Suprapubic skin (tissue), 4 donors: ENCODE measurements at regions not wholly inside any gene's neighbourhood (a gene's known extent, or its start where the extent isn't known, plus 50 kb on each side); places are given as distances from the start of the nearest gene placed in this dataset.

Experiments
- DNase-seq, 2 donors: peaks; one replicate each; pipeline ENCODE4 v3.0.0-alpha.2; 2019; ENCODE audit warnings: low spot score in 2 of 2
- H3K27ac ChIP-seq: fragments of 200-600 bp; sonication (generic); one replicate; pipeline ENCODE4 v1.5.1; 2019
- H3K27me3 ChIP-seq: fragments of 200-600 bp; sonication (generic); one replicate; pipeline ENCODE4 v1.5.1; 2019
- H3K36me3 ChIP-seq: fragments of 200-600 bp; sonication (generic); one replicate; pipeline ENCODE4 v1.5.1; 2019
- H3K4me1 ChIP-seq: fragments of 200-600 bp; sonication (generic); one replicate; pipeline ENCODE4 v1.5.1; 2019
- H3K4me3 ChIP-seq: fragments of 200-600 bp; sonication (generic); one replicate; pipeline ENCODE4 v1.5.1; 2019; ENCODE audit warnings: mild to moderate bottlenecking
- H3K9me3 ChIP-seq: fragments of 200-600 bp; sonication (generic); one replicate; pipeline ENCODE4 v1.5.1; 2019
- EP300 ChIP-seq: sonication (generic); formaldehyde crosslinking; IDR thresholded peaks from one replicate; pipeline ENCODE4 v1.6.1; 2017; ENCODE audit warnings: antibody characterized with exemption
- POLR2A ChIP-seq, 2 donors: fragments of 450-650 bp; IDR thresholded peaks; one replicate each; pipeline ENCODE4 v1.6.1; 2017; ENCODE audit warnings: antibody characterized with exemption in 2 of 2, mild to moderate bottlenecking in 2 of 2, moderate library complexity in 2 of 2
- POLR2AphosphoS5 ChIP-seq, 3 donors: sonication (generic); formaldehyde crosslinking; IDR thresholded peaks; one replicate each; pipeline ENCODE4 v1.6.1; 2017; ENCODE audit warnings: antibody characterized with exemption in 3 of 3
- WGBS: methylation state at CpG from one replicate; pipeline ENCODE4 v1.1.5; 2018; 5-methylcytosine and 5-hydroxymethylcytosine counted together
- TF ChIP-seq, protein P1 (sequence below), 2 donors: fragments of 200-600 bp in 1 of 2; fragments of 450-650 bp in 1 of 2; sonication (generic) in 1 of 2; IDR thresholded peaks; one replicate each; pipeline ENCODE4 v1.5.1; 2016 to 2019; ENCODE audit warnings: antibody characterized with exemption in 2 of 2, mild to moderate bottlenecking in 1 of 2, moderate library complexity in 1 of 2

DNA sequence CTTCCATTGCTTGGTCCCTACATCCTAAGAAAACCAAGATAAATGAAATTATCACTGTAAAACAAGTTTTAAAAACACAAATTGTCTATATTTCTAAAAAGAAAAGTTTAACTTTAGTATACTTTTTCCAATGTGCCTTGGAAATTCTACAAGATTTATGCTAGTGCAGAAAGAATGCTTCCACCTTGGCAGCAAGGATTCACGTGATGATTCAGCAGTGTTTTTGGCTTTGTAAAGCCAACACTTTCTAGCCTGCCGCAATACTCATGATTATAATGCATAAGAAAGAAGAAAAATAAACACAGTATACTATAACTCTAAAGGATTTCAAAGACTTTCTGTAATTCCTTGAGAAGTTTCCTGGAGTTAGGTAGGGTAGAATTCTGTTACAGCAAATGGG lies 442.7 kb downstream of the TENT5A start:
- no peak overlapping the region for H3K4me3 ChIP-seq
- H3K4me1 ChIP-seq, result peaks cover 14% of the 10 kb centered on the region
- no peak overlapping the region for H3K27ac ChIP-seq
- H3K27me3 ChIP-seq, result no peaks in the 10 kb centered on the region
- DNase-seq, result no peak
- 59% methylated on average over 2 of the region's 2 CpGs for WGBS
- TF ChIP-seq, protein P1, sequence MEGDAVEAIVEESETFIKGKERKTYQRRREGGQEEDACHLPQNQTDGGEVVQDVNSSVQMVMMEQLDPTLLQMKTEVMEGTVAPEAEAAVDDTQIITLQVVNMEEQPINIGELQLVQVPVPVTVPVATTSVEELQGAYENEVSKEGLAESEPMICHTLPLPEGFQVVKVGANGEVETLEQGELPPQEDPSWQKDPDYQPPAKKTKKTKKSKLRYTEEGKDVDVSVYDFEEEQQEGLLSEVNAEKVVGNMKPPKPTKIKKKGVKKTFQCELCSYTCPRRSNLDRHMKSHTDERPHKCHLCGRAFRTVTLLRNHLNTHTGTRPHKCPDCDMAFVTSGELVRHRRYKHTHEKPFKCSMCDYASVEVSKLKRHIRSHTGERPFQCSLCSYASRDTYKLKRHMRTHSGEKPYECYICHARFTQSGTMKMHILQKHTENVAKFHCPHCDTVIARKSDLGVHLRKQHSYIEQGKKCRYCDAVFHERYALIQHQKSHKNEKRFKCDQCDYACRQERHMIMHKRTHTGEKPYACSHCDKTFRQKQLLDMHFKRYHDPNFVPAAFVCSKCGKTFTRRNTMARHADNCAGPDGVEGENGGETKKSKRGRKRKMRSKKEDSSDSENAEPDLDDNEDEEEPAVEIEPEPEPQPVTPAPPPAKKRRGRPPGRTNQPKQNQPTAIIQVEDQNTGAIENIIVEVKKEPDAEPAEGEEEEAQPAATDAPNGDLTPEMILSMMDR (IDR thresholded peaks at IDR 0.05), result no peak
- no peaks in the 10 kb centered on the region for H3K36me3 ChIP-seq
- H3K9me3 ChIP-seq, result peaks cover 7% of the 10 kb centered on the region

DNA sequence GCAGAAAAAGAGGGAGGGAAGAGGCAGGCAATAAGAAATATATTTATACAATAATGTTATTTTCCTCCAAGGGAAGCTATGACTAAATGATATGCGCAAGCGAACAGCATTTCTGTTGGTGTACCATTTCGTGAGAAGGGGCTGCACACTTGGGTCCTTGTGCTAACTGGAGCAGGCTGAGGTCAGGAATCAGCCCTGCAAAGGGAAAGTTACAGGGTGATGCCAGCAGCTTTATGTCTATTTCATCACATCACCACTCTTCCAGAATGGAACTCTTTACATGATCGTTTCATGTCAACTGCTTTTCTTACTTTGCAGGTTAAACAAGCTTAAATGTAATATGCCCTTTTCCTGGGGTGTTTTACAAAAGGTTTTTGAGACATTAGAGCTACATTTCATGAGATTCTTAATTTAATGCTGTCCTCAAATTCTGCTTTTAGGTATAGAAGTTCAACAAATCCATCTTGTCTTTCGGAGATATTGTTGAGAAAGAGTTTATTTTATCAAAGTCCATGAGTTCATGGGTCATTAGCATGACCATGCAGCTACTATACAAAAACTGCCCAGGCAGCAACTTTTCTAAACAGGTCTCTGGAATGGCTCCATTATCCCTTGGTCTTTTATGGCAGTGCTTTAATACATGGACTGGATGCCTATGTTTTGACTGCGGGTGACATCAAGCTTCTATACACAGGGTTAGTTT lies 443.8 kb downstream of the TENT5A start:
- H3K27me3 ChIP-seq, result no peaks in the 10 kb centered on the region
- no peak overlapping the region for H3K4me3 ChIP-seq
- no peak overlapping the region for H3K27ac ChIP-seq
- no peaks in the 10 kb centered on the region for H3K36me3 ChIP-seq
- WGBS, result 91% methylated on average over 6 of the region's 6 CpGs
- TF ChIP-seq POLR2A (IDR thresholded peaks at IDR 0.05), result no peak
- TF ChIP-seq, protein P1 (IDR thresholded peaks at IDR 0.05), result no peak
- TF ChIP-seq EP300, result no peak
- TF ChIP-seq POLR2AphosphoS5 (IDR thresholded peaks at IDR 0.05), result no peak
- H3K4me1 ChIP-seq, result peaks cover 14% of the 10 kb centered on the region
- no peak for DNase-seq
- no peaks in the 10 kb centered on the region for H3K9me3 ChIP-seq

DNA sequence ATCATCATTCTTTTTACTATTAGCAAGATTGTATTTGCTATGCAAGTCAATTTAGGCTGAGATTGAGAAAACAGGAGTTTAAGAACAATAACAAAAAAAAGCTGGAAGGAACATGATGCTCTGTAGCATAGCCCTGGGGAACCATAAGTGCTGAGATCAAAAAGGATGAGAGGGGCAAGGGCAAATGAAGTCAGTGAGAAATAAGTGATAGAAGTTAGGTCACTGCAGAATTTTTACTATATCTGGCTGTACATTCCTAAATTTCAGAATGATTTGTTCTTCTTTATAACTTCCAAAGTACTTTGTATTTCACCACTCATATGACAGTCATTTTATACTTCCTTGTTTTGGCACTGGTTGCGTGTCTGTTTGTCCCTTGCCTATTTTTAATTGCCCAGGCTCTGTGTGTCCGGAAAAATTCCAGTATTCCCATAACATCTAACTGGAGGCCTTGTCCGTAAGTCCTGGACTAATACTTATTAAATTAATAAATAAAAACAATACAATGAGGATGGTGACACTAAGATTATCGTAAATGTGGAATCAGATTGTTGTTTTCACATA lies 444.7 kb downstream of the TENT5A start:
- Histone ChIP-seq H3K27me3 (no peaks in the 10 kb centered on the region), H3K4me1 (peaks cover 14% of the 10 kb centered on the region), H3K36me3 (no peaks in the 10 kb centered on the region), H3K9me3 (no peaks in the 10 kb centered on the region), H3K27ac (no peak overlapping the region), H3K4me3 (no peak overlapping the region)
- TF ChIP-seq, protein P1 (IDR thresholded peaks at IDR 0.05), result no peak
- TF ChIP-seq EP300 (no peak), POLR2AphosphoS5 (IDR thresholded peaks at IDR 0.05) (no peak), POLR2A (IDR thresholded peaks at IDR 0.05) (no peak)
- no peak for DNase-seq
- WGBS, result 75% methylated on average over 4 of the region's 4 CpGs

DNA sequence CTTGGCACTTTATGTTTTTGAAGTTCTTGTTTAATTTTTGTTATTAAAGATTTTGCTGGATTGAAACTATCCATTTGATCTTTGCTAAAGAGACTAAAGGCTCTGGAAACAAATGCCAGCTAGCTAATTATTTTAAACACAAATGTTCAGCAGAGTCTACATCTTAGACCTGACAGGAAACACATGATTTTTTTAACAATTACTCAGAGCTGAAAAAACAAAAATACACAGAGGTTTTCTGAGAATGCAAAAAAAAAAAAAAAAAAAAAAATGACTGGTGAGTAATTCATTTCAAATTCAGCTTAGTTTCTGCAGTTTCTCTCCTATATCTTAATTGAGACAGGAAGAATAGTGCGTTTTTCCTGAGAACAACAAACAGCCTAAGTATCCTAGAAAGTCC lies 448.0 kb downstream of the TENT5A start:
- 36% methylated on average over 1 of the region's 1 CpG for WGBS
- DNase-seq, result no peak
- H3K9me3 ChIP-seq, result no peaks in the 10 kb centered on the region
- no peak overlapping the region for H3K4me3 ChIP-seq
- H3K36me3 ChIP-seq, result no peaks in the 10 kb centered on the region
- TF ChIP-seq EP300 (no peak), POLR2A (IDR thresholded peaks at IDR 0.05) (no peak), POLR2AphosphoS5 (IDR thresholded peaks at IDR 0.05) (no peak)
- TF ChIP-seq, protein P1 (IDR thresholded peaks at IDR 0.05), result no peak
- no peaks in the 10 kb centered on the region for H3K27me3 ChIP-seq
- no peak overlapping the region for H3K27ac ChIP-seq
- H3K4me1 ChIP-seq, result peaks cover 11% of the 10 kb centered on the region

DNA sequence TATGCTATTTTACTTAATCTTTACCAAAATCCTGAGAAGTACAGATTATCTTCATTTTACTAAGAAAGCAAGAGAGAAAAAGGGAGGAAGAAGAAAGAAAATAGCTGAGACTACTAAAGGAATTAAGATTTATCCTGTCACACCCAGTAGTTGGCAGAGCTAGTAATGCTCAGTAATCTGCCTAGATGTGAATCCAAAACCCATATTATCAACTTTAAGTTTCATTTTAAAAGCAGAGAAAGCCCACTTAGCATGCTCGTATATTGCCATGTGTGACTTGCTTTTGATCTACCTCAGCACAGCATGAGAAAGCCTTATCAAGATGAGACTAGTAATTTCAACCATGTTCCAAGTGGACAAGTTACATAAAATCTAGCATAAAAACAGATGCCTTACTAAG lies 451.5 kb downstream of the TENT5A start:
- no peaks in the 10 kb centered on the region for H3K27me3 ChIP-seq
- no peak for DNase-seq
- H3K9me3 ChIP-seq, result no peaks in the 10 kb centered on the region
- WGBS, result 16% methylated on average over 1 of the region's 1 CpG
- TF ChIP-seq POLR2AphosphoS5 (IDR thresholded peaks at IDR 0.05) (no peak), EP300 (no peak), POLR2A (IDR thresholded peaks at IDR 0.05) (no peak)
- TF ChIP-seq, protein P1 (IDR thresholded peaks at IDR 0.05), result no peak
- H3K27ac ChIP-seq, result no peak overlapping the region
- no peaks in the 10 kb centered on the region for H3K4me1 ChIP-seq
- no peaks in the 10 kb centered on the region for H3K36me3 ChIP-seq
- no peak overlapping the region for H3K4me3 ChIP-seq
